Uterus (tissue), 2 donors: ENCODE measurements at regions not wholly inside any gene's neighbourhood (a gene's known extent, or its start where the extent isn't known, plus 50 kb on each side); places are given as distances from the start of the nearest gene placed in this dataset.

Source experiments
- POLR2A ChIP-seq, 2 donors: fragments of 450-650 bp; IDR thresholded peaks; one replicate each; pipeline ENCODE4 v1.6.1; 2016; ENCODE audit warnings: antibody characterized with exemption in 2 of 2, mild to moderate bottlenecking in 1 of 2, moderate library complexity in 1 of 2
- TF ChIP-seq, protein P1 (sequence below), 4 experiments: fragments of 200-600 bp in 2 of 4; fragments of 450-650 bp in 2 of 4; sonication (generic) in 2 of 4; IDR thresholded peaks; one replicate each; pipeline ENCODE4 v1.5.1; 2016 to 2019; ENCODE audit warnings: antibody characterized with exemption in 4 of 4, mild to moderate bottlenecking in 2 of 4, moderate library complexity in 1 of 4

- TF ChIP-seq, protein P1, sequence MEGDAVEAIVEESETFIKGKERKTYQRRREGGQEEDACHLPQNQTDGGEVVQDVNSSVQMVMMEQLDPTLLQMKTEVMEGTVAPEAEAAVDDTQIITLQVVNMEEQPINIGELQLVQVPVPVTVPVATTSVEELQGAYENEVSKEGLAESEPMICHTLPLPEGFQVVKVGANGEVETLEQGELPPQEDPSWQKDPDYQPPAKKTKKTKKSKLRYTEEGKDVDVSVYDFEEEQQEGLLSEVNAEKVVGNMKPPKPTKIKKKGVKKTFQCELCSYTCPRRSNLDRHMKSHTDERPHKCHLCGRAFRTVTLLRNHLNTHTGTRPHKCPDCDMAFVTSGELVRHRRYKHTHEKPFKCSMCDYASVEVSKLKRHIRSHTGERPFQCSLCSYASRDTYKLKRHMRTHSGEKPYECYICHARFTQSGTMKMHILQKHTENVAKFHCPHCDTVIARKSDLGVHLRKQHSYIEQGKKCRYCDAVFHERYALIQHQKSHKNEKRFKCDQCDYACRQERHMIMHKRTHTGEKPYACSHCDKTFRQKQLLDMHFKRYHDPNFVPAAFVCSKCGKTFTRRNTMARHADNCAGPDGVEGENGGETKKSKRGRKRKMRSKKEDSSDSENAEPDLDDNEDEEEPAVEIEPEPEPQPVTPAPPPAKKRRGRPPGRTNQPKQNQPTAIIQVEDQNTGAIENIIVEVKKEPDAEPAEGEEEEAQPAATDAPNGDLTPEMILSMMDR (IDR thresholded peaks at IDR 0.05) = no peak
- no peak for TF ChIP-seq POLR2A (IDR thresholded peaks at IDR 0.05)
These were observed 180.9 kb downstream of the MBOAT1 start for GRCh38 chr6:20031342-20031741.
